T47D (cell line): ENCODE measurements at regions not wholly inside any gene's neighbourhood (a gene's known extent, or its start where the extent isn't known, plus 50 kb on each side); places are given as distances from the start of the nearest gene placed in this dataset.
"Not testable (repeated sequence)": the region's sequence is repeated elsewhere in the genome, so short reads cannot be mapped to it uniquely, and the experiment has no call there.

Source experiments
- DNase-seq, 2 experiments: peaks; one replicate each; pipeline versions ENCODE4 v3.0.0 to v3.0.0-alpha.2; 2011 to 2012; ENCODE audit warnings: low read depth in 1 of 2, low spot score in 1 of 2
- JUND ChIP-seq: IDR thresholded peaks from 2 replicates; pipeline ENCODE4 v1.6.1; 2012; ENCODE audit warnings: low read depth
- in situ Hi-C: cut with HindIII; loops from 2 replicates; pipeline ENCODE4 v1.10.0; 2016; ENCODE audit warnings: low sequenced_read_pairs, low pct_unique_long_range_greater_than_20kb

GRCh38 chr4:184913356-184914143 lies 87.8 kb upstream of the ACSL1 start:
- DNase-seq = peak in 1 of 2 experiments; percentile 86
- TF ChIP-seq JUND = no peak
- in situ Hi-C loops = no loop called here

- DNase-seq, in situ Hi-C loops: not testable (repeated sequence)
These were observed 93.0 kb upstream of the ACSL1 start for GRCh38 chr4:184918799-184919198.

GRCh38 chr4:184921456-184921855 lies 95.7 kb upstream of the ACSL1 start:
- TF ChIP-seq JUND = no peak
- in situ Hi-C loops = no loop called here
- no peak for DNase-seq

GRCh38 chr4:184922301-184922700 lies 96.0 kb upstream of the HELT start:
- no peak for TF ChIP-seq JUND
- in situ Hi-C loops = no loop called here

GRCh38 chr4:184924516-184924915 lies 93.8 kb upstream of the HELT start:
- no peak for DNase-seq
- no peak for TF ChIP-seq JUND
- in situ Hi-C loops = no loop called here

More at GRCh38 chr4:184922301-184922700, 96.0 kb upstream of the HELT start:
- no peak for DNase-seq

GRCh38 chr4:184929476-184929875 lies 88.8 kb upstream of the HELT start:
- in situ Hi-C loops = no loop called here
- TF ChIP-seq JUND = no peak
- no peak for DNase-seq

- no peak for TF ChIP-seq JUND
- no peak for DNase-seq
- in situ Hi-C loops = no loop called here
These were observed 88.3 kb upstream of the HELT start for GRCh38 chr4:184930026-184930425.

GRCh38 chr4:184932343-184932742 lies 85.9 kb upstream of the HELT start:
- in situ Hi-C loops = no loop called here
- DNase-seq = no peak
- TF ChIP-seq JUND = no peak

GRCh38 chr4:184933311-184933710 lies 85.0 kb upstream of the HELT start:
- TF ChIP-seq JUND = no peak
- in situ Hi-C loops = no loop called here
- no peak for DNase-seq

GRCh38 chr4:184934184-184934583 lies 84.1 kb upstream of the HELT start:
- in situ Hi-C loops = no loop called here
- DNase-seq = no peak
- no peak for TF ChIP-seq JUND

- in situ Hi-C loops = no loop called here
- peak in 1 of 2 experiments; percentile 52 for DNase-seq
- TF ChIP-seq JUND = no peak
These were observed 83.3 kb upstream of the HELT start for GRCh38 chr4:184934961-184935360.

- no peak for TF ChIP-seq JUND
- in situ Hi-C loops = no loop called here
- DNase-seq = no peak
These were observed 82.2 kb upstream of the HELT start for GRCh38 chr4:184936071-184936470.

GRCh38 chr4:184937030-184937710 lies 81.1 kb upstream of the HELT start:
- in situ Hi-C loops = no loop called here
- DNase-seq = peak in 1 of 2 experiments; percentile 55
- TF ChIP-seq JUND = no peak

GRCh38 chr4:184937745-184938144 lies 80.5 kb upstream of the HELT start:
- TF ChIP-seq JUND = no peak
- in situ Hi-C loops = no loop called here
- DNase-seq = no peak
